Epidermal melanocyte (primary cell): ENCODE measurements at regions not wholly inside any gene's neighbourhood (a gene's known extent, or its start where the extent isn't known, plus 50 kb on each side); places are given as distances from the start of the nearest gene placed in this dataset.

Experiments used
- DNase-seq: peaks from one replicate; pipeline ENCODE4 v3.0.0; 2011; ENCODE audit warnings: low spot score; ENCODE audit not compliant: insufficient read length

GRCh38 chr2:181334158-181334826 lies 122.9 kb upstream of the ITGA4 start:
- no peak for DNase-seq

GRCh38 chr2:181340891-181341290 lies 116.3 kb upstream of the ITGA4 start:
- no peak for DNase-seq

- DNase-seq = no peak
These were observed 115.2 kb upstream of the ITGA4 start for GRCh38 chr2:181341855-181342600.

GRCh38 chr2:181348107-181348837 lies 108.9 kb upstream of the ITGA4 start:
- DNase-seq = no peak

- no peak for DNase-seq
These were observed 105.0 kb upstream of the ITGA4 start for GRCh38 chr2:181352158-181352557.

- DNase-seq = peak; percentile 22
These were observed 102.6 kb upstream of the ITGA4 start for GRCh38 chr2:181354626-181355025.

GRCh38 chr2:181356526-181357130 lies 100.6 kb upstream of the ITGA4 start:
- no peak for DNase-seq

GRCh38 chr2:181357979-181358378 lies 99.2 kb upstream of the ITGA4 start:
- no peak for DNase-seq

- DNase-seq = no peak
These were observed 94.6 kb upstream of the ITGA4 start for GRCh38 chr2:181362561-181362960.

- DNase-seq = no peak
These were observed 94.0 kb upstream of the ITGA4 start for GRCh38 chr2:181363164-181363563.

GRCh38 chr2:181364492-181365170 lies 92.6 kb upstream of the ITGA4 start:
- no peak for DNase-seq

GRCh38 chr2:181366675-181367175 lies 90.5 kb upstream of the ITGA4 start:
- no peak for DNase-seq

GRCh38 chr2:181367411-181367810 lies 89.8 kb upstream of the ITGA4 start:
- no peak for DNase-seq

GRCh38 chr2:181367906-181368435 lies 89.2 kb upstream of the ITGA4 start:
- DNase-seq = no peak

- no peak for DNase-seq
These were observed 87.1 kb upstream of the ITGA4 start for GRCh38 chr2:181370126-181370525.

GRCh38 chr2:181371195-181371594 lies 86.0 kb upstream of the ITGA4 start:
- DNase-seq = no peak

- DNase-seq = no peak
These were observed 85.2 kb upstream of the ITGA4 start for GRCh38 chr2:181371782-181372645.

GRCh38 chr2:181372646-181373040 lies 84.5 kb upstream of the ITGA4 start:
- DNase-seq = no peak

- no peak for DNase-seq
These were observed 82.2 kb upstream of the ITGA4 start for GRCh38 chr2:181374781-181375675.
